ENCODE measurements at regions not wholly inside any gene's neighbourhood (a gene's known extent, or its start where the extent isn't known, plus 50 kb on each side); places are given as distances from the start of the nearest gene placed in this dataset.
"Not testable (repeated sequence)": the region's sequence is repeated elsewhere in the genome, so short reads cannot be mapped to it uniquely, and the experiment has no call there.

DNA sequence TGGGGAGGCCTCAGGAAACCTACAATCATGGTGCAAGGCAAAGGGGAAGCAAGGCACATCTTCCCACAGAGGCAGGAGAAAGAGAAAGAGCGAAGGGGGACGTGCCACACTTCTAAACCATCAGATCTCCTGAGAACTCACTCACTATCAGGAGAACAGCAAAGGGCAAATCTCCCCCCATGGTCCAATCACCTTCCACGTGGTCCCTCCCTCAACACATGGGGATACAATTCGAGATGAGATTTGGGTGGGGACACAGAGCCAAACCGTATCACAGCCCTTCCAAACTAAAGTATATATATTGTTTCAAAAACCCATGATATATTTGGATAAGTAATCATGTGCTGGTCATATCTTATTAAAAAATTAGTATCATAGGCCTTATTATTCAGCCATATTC is 437.6 kb downstream of the KCNJ18 start:
- DNase-seq (ENCODE audit: low spot score); FAIRE-seq: not testable (repeated sequence)

DNA sequence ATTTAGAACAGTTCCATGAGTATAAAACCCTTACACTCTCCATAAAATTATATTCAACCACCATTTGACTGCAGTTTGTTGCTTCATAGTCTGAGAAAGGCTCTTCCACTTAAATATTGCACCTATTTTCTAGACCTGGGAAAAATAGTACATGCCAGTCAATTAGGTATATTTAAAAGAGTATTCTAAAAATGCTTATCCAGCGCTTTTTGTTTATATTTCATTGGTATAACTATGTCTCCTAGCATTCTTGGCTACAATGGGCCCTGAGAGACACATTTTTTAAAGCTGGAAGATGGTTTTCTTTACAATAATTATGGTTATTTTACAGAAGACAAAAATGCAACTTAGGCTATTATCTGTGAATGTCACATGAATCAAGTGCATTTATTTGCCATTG is 439.4 kb downstream of the KCNJ18 start:
- DNase-seq (ENCODE audit: low spot score) (no peak), FAIRE-seq (no peak)

DNA sequence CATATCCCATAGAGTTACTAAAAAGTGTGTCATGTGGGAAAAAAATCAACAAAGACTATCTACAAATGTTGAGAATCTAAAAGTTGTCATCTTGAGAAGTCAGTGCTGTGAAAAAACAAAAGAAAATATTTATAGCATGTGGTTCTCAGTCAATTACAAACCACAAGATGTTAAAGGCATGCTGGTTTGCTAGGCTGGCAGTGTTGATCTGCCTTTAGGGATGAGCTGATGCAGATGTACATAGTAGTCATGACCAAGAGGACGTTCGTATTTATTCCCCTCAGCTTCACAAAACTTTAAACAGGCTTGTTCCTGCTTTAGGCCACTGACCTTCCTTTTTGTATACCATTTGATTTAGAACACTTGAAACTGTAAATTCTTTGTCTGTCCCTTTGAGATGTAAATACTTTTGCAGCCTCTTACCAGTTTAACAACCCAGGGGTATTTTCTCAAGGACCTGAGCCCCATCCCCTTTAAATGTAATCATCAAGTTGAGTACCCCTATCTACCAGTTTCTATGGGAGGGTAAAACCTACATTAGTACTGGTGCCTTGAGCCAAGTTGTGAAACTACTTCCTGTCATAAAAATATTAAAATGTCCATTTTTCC is 446.6 kb downstream of the KCNJ18 start:
- DNase-seq (ENCODE audit: low spot score), result no peak
- FAIRE-seq, result no peak

DNA sequence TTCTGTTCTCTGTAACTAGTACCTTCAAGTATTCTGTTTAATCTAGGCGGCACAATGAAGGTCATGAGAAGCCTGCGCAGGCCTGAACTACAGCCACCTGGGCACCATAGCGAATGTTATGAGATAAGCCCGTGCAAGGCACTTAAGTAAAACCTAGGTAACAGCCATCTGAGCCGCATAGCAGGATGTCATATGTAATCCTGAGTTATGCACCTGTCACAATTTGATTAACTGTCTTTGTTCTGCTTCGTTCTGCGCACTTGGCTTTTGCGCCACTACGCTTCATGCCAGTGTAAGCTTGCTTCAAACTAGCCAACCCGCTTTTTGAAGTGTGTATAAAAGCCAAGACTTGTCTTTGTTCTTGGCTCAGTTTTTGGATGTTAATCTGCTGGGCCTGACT is 449.8 kb downstream of the KCNJ18 start:
- DNase-seq (ENCODE audit: low spot score) (no peak), FAIRE-seq (no peak)

DNA sequence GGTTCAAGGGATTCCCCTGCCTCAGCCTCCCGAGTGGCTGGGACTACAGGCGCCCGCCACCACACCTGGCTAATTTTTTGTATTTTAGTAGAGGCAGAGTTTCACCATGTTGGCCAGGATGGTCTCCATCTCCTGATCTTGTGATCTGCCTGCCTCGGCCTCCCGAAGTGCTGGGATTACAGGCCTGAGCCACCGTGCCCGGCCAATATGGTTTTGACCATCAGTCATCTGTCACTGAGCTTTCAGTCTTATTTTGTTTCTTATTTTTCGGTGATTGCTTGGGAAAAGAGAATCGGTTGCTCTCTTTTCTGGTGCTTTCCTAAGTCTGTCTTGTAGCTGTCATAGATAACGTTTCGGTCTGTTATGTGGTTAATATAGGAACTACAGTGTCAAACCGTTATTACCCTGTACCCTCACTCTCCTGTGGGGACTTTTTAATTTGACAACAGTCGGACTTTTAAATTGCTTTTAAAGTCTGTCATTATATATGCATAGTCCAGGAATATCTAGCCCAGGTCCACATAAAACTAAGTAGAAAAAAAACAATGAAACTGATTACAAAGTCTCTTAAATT is 453.4 kb downstream of the KCNJ18 start:
- DNase-seq (ENCODE audit: low spot score), result no peak
- FAIRE-seq, result no peak

DNA sequence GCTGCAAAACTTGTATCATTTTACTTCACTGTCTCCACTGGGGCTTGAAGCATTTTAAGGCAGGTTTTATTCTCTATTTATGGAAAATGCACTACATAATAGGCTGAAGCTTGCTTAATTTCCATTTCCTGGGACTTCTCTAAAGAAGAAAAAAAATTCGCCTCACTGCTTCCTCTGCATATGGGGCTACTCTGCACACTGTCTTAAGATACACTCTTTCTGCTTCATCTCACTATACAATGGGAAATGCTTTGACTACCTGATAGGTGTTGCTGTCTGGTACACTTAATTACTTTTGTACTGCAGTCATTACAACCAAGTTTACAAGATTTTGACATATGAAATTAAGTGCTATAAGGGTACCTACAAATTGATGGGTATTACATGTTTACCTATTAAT is 466.0 kb downstream of the KCNJ18 start:
- DNase-seq (ENCODE audit: low spot score) (no peak), FAIRE-seq (no peak)

DNA sequence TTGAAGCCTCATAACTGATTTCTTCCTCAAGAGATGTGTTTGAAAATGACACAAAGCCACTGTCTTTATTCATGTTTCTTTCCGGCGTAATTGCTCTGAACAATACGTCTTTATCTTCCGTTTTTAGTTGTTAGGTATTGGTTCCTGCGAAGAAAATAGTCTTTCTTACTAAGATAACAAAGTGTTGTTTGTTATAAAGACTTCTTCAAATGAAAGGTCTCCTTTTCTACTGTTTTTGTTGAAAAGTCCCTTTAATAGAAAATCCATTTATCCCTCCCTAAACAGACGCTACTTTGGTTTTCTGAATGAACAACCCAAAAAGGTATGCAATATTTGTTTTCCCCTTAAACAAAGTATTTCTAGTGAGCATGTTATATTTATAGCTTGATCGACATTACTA is 469.1 kb downstream of the KCNJ18 start:
- no peak for DNase-seq (ENCODE audit: low spot score)
- no peak for FAIRE-seq

DNA sequence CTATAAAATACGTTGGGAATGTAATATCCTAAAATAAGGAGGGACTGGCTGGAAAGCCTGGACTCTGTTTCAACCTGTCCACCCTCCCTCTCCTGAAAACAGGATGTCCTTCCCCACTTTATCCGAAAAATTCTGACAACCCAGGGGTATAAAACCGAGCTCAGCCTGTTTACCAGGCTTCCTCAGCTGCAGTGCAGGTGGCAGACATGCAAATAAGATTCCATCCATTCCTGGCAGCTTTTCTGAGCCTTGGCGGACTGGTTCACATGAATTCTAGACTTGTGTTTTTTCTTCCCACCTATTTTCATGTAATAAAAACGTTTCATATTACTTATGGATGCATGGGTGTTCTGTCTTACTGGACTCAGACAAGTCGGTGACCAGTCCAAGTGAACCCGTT is 479.3 kb downstream of the KCNJ18 start:
- no peak for DNase-seq (ENCODE audit: low spot score)
- no peak for FAIRE-seq

DNA sequence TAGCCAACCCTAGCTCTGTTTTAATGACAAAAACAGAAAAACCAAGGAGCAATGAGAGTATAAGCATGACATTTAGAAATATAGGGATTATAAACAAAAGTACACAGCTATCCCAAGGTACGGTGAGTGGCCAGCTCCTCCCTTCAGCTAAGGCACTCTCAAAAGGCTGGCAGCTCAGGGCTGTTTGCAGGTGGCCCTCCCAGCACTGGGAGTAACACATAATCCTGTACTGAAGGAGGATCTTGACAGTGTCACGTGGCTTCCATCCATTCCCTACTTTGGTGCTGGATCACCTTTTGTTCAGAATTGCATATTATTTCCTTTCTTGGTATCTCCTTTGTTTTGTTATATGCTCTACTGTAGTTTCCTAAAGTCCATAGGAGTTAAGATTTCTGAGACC is 500.8 kb downstream of the KCNJ18 start:
- DNase-seq (ENCODE audit: low spot score) (no peak), FAIRE-seq (no peak)

DNA sequence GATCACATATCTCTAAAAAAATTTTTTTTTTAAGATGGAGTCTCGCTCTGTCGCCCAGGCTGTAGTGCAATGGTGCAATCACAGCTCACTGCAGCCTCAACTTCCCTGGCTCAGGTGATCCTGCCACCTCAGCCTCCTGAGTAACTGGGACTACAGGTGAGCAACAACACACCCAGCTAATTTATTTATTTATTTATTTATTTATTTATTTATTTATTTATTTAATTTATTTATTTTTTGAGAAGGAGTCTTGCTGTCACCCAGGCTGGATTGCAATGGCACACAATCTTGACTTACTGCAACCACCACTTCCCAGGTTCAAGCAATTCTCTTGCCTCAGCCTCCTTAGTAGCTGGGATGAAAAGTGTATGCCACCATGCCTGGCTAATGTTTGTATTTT is 507.9 kb downstream of the KCNJ18 start:
- not testable (repeated sequence) for DNase-seq (ENCODE audit: low spot score); FAIRE-seq

DNA sequence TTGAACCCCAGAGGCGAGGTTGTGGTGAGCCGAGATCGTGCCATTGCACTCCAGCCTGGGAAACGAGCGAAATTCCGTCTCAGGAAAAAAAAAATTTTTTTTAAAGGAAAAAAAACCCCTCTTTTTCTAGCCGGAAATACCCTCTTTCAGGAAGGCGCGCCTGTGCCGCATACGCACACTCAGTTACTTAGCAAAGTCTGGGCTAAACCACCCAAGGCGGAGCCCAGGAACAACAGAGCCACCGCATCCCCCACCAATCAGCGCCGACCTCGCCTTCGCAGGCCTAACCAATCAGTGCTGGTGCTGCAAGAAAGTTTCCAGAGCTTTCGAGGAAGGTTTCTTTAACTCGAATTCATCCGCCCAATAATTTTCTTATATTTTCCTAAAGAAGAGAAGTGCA is 510.4 kb downstream of the KCNJ18 start:
- FAIRE-seq (no peak), DNase-seq (ENCODE audit: low spot score) (no peak)

DNA sequence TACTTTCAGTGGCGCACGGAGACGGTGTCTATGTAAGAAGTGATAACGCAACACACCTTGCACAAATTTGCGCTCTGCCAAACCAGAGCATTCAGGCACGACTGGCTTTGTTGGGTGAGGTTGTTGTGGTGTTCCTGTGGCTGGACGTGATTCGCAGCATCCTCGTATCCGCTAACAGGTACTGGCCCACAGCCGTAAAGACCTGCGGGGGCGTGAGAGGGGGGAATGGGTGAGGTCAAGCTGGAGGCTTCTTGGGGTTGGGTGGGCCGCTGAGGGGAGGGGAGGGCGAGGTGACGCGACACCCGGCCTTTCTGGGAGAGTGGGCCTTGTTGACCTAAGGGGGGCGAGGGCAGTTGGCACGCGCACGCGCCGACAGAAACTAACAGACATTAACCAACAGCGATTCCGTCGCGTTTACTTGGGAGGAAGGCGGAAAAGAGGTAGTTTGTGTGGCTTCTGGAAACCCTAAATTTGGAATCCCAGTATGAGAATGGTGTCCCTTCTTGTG is 510.9 kb downstream of the KCNJ18 start:
- no peak for DNase-seq (ENCODE audit: low spot score)
- no peak for FAIRE-seq

DNA sequence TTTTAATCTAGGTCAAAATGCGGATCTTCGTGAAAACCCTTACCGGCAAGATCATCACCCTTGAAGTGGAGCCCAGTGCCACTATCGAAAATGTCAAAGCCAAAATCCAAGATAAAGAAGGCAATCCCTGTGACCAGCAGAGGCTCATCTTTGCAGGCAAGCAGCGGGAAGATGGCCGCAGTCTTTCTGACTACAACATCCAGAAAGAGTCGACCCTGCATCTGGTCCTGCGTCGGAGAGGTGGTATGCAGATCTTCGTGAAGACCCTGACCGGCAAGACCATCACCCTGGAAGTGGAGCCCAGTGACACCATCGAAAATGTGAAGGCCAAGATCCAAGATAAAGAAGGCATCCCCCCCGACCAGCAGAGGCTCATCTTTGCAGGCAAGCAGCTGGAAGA is 511.8 kb downstream of the KCNJ18 start:
- FAIRE-seq; DNase-seq (ENCODE audit: low spot score): not testable (repeated sequence)

DNA sequence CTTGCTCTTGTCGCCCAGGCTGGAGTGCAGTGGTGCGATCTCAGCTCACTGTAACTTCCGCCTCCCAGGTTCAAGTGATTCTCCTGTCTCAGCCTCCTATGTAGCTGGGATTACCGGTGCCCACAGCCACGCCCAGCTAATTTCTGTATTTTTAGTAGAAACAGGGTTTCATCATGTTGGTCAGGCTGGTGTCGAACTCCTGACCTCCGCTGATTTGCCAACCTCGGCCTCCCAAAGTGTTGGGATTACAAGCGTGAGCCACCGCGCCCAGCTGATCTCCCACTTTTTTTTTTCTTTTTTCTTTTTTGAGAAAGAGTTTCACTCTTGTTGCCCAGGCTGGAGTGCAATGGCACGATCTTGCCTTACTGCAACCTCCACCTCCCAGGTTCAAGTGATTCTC is 517.9 kb downstream of the KCNJ18 start:
- not testable (repeated sequence) for DNase-seq (ENCODE audit: low spot score); FAIRE-seq

DNA sequence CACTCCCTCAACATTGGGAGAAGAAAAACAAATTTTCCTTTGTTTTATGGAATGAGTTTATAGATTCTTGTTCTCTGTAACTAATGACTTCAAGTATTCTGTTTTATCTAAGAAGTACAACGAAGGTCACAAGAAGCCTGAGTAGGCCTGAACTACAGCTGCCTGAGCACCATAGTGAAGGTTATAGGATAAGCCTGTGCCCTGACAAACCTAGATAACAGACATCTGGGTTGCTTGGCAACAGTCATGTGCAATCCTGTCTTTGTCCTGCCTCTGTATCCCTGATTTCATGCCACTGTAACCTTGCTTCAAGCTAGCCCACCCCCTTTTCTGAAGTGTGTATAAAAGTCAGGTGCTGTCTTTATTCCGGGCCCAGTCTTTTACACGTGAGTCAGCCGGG is 520.8 kb downstream of the KCNJ18 start:
- DNase-seq (ENCODE audit: low spot score); FAIRE-seq: not testable (repeated sequence)

DNA sequence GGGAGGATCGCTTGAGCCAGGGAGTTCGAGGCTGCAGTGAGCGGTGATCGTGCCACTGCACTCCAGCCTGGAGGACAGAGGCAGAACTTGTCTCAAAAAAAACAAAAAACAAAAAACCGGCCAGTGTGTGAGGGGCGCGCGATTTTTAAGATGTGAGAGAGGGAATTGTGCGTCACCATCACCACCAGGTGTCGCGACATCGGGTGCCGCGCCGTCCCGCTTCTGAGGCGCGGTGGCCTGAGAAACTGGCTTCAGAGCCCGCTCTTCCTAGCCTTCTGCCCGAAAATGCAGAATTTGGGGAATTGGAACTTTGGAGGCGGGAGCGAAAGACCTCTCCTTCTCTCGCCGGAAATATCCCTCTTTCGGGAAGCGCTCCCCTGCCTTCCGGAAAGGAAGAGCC is 524.8 kb downstream of the KCNJ18 start:
- DNase-seq (ENCODE audit: low spot score) (no peak), FAIRE-seq (no peak)

DNA sequence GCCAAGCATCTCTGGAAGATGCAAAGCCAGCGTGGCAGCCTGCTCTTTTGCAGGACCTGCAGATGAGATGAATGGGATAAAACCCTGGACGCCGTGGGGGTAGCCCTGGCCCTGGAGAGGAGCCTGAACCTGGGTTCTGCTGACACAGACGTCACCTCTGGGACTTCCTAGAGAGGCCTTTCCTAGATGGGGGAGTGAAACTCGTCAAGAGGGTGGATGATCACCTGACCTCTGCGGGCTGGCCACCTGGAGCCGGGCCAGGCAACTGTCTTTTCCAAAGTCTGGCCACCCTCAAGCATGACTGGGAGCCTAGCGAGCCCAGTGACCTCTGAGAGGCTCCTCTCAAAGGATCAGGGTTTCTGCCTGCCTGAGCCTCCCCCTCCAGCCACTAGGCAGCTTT is 529.0 kb downstream of the KCNJ18 start:
- FAIRE-seq (no peak), DNase-seq (ENCODE audit: low spot score) (no peak)

DNA sequence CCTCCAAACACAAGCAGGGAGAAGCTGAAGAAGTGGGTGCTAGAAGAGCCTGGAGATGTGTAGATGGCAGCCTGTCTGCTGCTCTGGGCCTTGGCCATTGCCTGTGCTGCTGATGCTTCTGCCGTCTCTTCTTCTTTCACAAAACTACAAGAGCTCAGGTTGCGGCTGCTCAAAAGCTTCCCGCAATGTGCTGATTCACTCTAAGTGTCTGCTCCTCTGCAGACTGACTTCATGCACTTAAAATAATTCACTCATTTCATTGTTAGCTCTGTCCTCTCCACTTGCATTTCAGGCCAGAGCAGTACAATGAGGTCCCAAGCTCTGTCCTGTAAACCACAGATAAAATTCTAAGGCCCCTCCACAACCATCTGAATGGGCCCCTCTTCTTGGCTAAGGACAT is 534.2 kb downstream of the KCNJ18 start:
- FAIRE-seq; DNase-seq (ENCODE audit: low spot score): not testable (repeated sequence)

DNA sequence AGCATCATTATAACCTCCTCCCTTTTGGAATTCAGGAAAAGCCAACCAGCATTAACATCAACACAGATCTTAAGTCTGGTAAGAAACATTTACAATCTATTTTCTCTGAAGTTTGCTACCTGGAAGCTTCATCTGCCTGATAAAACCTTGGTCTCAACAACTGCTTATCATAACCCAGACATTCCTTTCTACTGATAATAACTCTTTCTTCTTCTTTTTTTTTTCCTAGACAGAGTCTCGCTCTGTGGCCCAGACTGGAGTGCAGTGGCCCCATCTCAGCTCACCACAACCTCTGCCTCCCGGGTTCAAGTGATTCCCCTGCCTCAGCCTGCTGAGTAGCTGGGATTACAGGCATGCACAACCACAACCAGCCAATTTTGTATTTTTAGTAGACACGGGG is 534.6 kb downstream of the KCNJ18 start:
- not testable (repeated sequence) for FAIRE-seq; DNase-seq (ENCODE audit: low spot score)

DNA sequence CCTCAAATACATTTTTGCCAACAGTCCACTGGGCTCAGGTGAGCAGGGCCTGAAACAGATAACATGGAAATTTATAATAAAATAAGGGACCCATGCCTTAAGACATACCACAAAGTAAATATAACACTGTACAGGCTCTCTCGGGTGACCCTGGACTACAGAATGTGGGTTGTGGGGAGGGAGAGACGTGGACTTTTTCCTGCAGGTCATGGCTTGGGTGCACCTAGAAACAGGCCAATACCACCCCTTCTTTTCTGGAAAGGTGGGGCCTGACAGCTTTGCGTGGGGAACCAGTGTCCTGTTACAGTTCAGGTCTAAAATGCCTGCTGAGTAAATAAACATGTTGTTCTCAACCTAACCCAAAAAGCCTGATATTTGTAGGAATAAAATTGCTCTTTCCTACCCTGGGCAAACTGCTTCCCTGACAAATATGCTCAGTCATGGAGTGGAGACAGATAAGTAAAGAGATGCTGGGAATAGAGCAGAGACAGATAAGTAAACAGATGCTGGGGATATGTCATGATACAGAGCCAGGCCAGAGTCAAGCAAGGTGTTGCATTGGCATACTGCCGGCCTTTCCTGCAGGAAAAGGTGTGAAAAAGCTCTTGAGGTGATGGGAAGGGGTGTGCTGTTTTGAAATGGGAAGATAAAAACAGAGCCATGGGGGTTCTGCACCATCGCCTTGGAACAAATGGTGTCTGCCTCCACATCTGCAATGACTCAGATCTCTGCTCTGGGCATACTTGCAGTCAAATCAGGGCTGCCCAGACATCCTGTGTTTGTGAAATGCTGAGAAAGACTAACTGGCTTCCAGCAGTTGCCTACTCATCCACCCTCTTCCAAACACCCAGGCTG is 535.6 kb downstream of the KCNJ18 start:
- FAIRE-seq; DNase-seq (ENCODE audit: low spot score): not testable (repeated sequence)

DNA sequence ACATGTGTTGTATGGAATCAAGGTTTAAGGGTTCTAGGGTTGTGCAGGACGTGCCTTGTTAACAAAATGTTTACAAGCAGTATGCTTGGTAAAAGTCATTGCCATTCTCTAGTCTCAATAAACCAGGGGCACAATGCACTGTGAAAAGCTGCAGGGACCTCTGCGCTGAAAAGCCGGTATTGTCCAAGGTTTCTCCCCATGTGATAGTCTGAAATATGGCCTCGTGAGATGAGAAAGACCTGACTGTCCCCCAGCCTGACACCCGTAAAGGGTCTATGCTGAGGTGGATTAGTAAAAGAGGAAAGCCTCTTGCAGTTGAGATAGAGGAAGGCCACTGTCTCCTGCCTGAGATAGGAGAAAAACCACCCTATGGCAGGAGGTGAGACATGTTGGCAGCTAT is 537.5 kb downstream of the KCNJ18 start:
- not testable (repeated sequence) for DNase-seq (ENCODE audit: low spot score); FAIRE-seq

DNA sequence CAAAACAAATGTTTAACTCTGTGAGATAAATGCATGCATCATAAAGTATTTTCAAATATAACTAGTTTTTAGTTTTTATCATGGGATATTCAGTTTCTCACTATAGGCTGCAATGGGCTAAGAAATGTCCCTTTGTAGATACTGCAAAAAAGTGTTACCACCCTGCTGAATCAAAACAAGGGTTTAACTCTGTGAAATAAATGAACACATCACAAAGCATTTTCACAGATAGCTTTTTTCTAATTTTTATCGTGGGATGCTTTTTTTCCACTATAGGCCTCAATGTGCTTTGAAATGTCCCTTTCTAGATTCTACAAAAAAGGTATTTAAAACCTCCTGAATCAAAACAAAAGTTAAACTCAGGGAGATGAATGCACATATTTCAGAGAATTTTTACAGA is 541.1 kb downstream of the KCNJ18 start:
- FAIRE-seq, result no peak

More for the DNA sequence above, 541.1 kb downstream of the KCNJ18 start:
- no peak for DNase-seq (ENCODE audit: low spot score)

Measured in RCC 7860 (cell line).